HEK293T (cell line): ENCODE measurements at regions not wholly inside any gene's neighbourhood (a gene's known extent, or its start where the extent isn't known, plus 50 kb on each side); places are given as distances from the start of the nearest gene placed in this dataset.

Experiments used
- FOXM1 ChIP-seq: fragments of 450-650 bp; IDR thresholded peaks from 2 replicates; pipeline ENCODE4 v1.6.1; 2017; ENCODE audit warnings: mild to moderate bottlenecking, borderline replicate concordance
- SP1 ChIP-seq: fragments of 450-650 bp; IDR thresholded peaks from 2 replicates; pipeline ENCODE4 v1.6.1; 2017

DNA sequence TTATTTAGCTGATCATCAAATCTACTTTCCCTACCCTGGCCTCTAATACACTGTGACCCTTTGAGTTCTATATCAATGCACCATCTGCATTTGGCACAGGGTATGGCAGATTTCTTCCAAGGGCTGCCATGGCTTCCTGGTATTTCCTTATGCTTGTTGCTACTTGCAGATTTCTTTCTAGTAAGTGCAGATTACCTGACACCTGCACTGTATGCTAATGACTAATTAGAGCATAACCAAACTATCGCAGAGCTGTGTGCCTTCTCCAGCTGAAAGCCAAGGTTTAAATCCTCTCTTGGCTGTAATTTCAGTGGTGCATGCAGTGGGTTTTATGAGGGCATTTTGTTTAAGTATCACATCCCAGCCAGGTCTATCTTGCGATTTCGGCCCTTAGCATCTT, 293.7 kb downstream of the KIF4B start:
- TF ChIP-seq FOXM1 = no peak
- TF ChIP-seq SP1 = no peak
